IPS-18a (cell line): ENCODE measurements at regions not wholly inside any gene's neighbourhood (a gene's known extent, or its start where the extent isn't known, plus 50 kb on each side); places are given as distances from the start of the nearest gene placed in this dataset.

ENCODE experiments used
- H3K27ac ChIP-seq: one replicate; pipeline ENCODE4 v1.5.1; 2013; ENCODE audit warnings: low read length
- H3K27me3 ChIP-seq: one replicate; pipeline ENCODE4 v1.6.1; 2013; ENCODE audit warnings: mild to moderate bottlenecking, low read length; ENCODE audit not compliant: control insufficient read depth, insufficient read depth
- H3K36me3 ChIP-seq: one replicate; pipeline ENCODE4 v1.6.1; 2013; ENCODE audit warnings: low read depth, low read length; ENCODE audit not compliant: control insufficient read depth
- H3K4me1 ChIP-seq: one replicate; pipeline ENCODE4 v1.6.1; 2013; ENCODE audit warnings: low read depth, low read length; ENCODE audit not compliant: control insufficient read depth
- H3K4me3 ChIP-seq: one replicate; pipeline ENCODE4 v1.5.1; 2013; ENCODE audit warnings: low read length
- H3K9ac ChIP-seq: one replicate; pipeline ENCODE4 v1.6.1; 2013; ENCODE audit warnings: mild to moderate bottlenecking, low read length, moderate library complexity
- H3K9me3 ChIP-seq: one replicate; pipeline ENCODE4 v1.6.1; 2013; ENCODE audit warnings: low read depth, low read length; ENCODE audit not compliant: control insufficient read depth

- Histone ChIP-seq H3K4me1 (peaks cover 3% of the 10 kb centered on the region), H3K4me3 (no peak overlapping the region), H3K27ac (no peak overlapping the region), H3K36me3 (no peaks in the 10 kb centered on the region), H3K9me3 (no peaks in the 10 kb centered on the region), H3K9ac (no peak overlapping the region), H3K27me3 (no peaks in the 10 kb centered on the region)
These were observed 280.5 kb downstream of the VRK1 start for GRCh38 chr14:97077687-97078086.

DNA sequence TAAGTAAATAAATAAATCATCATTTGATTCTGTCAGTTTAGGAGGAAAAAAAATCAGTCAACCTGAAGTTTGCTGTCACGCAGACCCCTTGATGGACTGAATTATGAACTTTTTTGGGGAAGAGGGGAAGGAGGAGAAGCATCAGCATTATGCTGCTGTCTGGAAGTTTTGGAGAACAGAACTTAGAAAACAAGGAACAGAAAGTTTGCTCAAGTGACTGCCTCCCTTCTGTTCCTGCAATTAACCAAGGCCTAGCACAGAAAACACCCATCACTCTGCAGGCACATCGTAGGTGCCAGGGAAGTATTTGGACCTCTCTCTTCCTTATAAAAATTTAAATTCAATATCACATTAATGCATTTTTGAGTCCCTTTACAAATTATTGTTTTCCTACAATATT, 283.8 kb downstream of the VRK1 start:
- Histone ChIP-seq H3K9ac (no peak overlapping the region), H3K9me3 (no peaks in the 10 kb centered on the region), H3K4me3 (no peak overlapping the region), H3K27me3 (no peaks in the 10 kb centered on the region), H3K4me1 (peaks cover 3% of the 10 kb centered on the region), H3K27ac (no peak overlapping the region), H3K36me3 (no peaks in the 10 kb centered on the region)

DNA sequence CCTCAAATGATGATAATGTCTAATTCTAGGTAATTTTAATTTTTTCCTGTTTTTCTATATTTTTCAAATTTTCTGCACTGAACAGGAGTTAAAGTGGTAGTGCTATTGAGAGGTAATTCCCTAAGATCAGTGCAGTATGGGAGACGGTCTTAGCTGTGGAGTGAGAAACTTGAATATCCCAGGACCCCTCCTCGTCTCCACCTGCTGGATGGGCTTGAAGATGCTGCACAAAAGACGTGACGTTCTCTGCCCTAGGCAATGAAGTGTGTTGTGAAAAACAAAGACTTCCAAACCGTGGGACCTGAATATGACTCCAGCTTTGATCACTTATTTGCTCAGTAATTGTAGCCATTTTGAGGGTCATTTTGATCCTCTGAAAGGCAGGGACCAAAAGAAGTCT, 298.1 kb downstream of the VRK1 start:
- H3K4me1 ChIP-seq = peaks cover 5% of the 10 kb centered on the region
- no peaks in the 10 kb centered on the region for H3K36me3 ChIP-seq
- no peak overlapping the region for H3K27ac ChIP-seq
- H3K9me3 ChIP-seq = no peaks in the 10 kb centered on the region
- H3K9ac ChIP-seq = no peak overlapping the region
- no peak overlapping the region for H3K4me3 ChIP-seq
- H3K27me3 ChIP-seq = no peaks in the 10 kb centered on the region

DNA sequence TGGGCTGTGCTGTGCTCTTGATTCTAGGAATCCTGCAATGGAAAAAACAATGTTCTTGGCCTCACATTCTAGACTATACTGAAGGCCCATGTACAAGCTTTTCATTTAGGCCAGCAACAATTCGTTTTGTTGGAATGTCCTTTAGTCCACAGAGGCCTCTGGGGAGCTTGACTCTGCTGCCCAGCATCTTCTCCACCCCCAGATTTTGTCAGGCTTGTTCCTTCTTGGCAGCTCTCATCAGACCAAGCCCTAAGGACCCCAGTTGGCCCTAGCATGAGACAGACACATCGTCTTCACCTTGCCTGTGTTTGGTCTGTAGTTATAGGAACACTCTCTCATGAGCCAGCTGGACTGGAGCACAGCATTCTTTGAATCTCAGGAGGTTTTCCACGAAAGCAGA, 300.1 kb downstream of the VRK1 start:
- Histone ChIP-seq H3K4me3 (no peak overlapping the region), H3K27ac (no peak overlapping the region), H3K27me3 (no peaks in the 10 kb centered on the region), H3K9me3 (no peaks in the 10 kb centered on the region), H3K36me3 (no peaks in the 10 kb centered on the region), H3K4me1 (peaks cover 7% of the 10 kb centered on the region), H3K9ac (no peak overlapping the region)

DNA sequence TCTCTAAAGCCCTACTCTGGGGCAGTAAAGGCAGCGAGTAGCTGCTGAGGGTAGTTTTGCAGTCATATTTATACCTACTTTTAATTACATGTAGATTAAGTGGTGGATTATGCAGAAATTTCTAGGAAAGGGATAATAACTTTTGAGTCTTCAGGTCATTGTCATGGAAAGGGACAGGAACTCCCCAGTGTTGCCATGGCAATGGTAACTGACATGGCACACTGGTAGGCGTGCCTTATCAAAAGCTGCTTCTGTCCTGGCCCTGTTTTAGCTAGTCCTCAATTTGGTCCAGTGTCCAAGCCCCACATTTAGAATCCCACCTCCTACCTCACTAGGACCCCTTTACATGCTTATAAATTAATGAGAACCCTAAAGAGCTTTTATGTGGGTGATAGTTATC, 303.1 kb downstream of the VRK1 start:
- no peak overlapping the region for H3K9ac ChIP-seq
- H3K27ac ChIP-seq = no peak overlapping the region
- H3K4me1 ChIP-seq = peaks cover 7% of the 10 kb centered on the region
- H3K27me3 ChIP-seq = no peaks in the 10 kb centered on the region
- no peak overlapping the region for H3K4me3 ChIP-seq
- H3K9me3 ChIP-seq = no peaks in the 10 kb centered on the region
- H3K36me3 ChIP-seq = no peaks in the 10 kb centered on the region

DNA sequence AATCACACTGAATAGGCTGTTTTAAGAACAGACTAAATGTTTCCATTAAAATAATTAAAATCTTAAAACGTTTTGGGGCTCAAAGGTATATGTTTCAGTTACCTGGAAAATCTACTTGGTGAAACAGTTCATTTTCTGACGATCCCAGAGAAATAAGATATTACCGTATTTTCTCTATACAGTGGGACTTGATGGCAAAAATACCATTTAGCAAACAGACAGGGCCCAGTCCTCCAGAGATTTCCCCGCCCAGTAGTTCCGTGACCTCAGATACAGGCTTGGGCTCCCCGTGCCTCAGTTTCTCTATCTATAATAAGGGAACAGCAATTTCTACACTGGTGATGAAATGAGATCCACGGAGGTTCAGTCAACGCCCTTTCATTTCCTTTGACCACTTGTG, 304.4 kb downstream of the VRK1 start:
- no peaks in the 10 kb centered on the region for H3K27me3 ChIP-seq
- peaks cover 7% of the 10 kb centered on the region for H3K4me1 ChIP-seq
- H3K27ac ChIP-seq = no peak overlapping the region
- no peaks in the 10 kb centered on the region for H3K9me3 ChIP-seq
- no peaks in the 10 kb centered on the region for H3K36me3 ChIP-seq
- no peak overlapping the region for H3K4me3 ChIP-seq
- H3K9ac ChIP-seq = no peak overlapping the region

- Histone ChIP-seq H3K27ac (no peak overlapping the region), H3K9me3 (no peaks in the 10 kb centered on the region), H3K27me3 (no peaks in the 10 kb centered on the region), H3K36me3 (no peaks in the 10 kb centered on the region), H3K4me3 (no peak overlapping the region), H3K9ac (no peak overlapping the region), H3K4me1 (peaks cover 7% of the 10 kb centered on the region)
These were observed 306.8 kb downstream of the VRK1 start for GRCh38 chr14:97104029-97104428.

- Histone ChIP-seq H3K4me1 (no peaks in the 10 kb centered on the region), H3K9ac (no peak overlapping the region), H3K27me3 (no peaks in the 10 kb centered on the region), H3K9me3 (no peaks in the 10 kb centered on the region), H3K4me3 (no peak overlapping the region), H3K27ac (no peak overlapping the region), H3K36me3 (no peaks in the 10 kb centered on the region)
These were observed 309.0 kb downstream of the VRK1 start for GRCh38 chr14:97106166-97106565.

DNA sequence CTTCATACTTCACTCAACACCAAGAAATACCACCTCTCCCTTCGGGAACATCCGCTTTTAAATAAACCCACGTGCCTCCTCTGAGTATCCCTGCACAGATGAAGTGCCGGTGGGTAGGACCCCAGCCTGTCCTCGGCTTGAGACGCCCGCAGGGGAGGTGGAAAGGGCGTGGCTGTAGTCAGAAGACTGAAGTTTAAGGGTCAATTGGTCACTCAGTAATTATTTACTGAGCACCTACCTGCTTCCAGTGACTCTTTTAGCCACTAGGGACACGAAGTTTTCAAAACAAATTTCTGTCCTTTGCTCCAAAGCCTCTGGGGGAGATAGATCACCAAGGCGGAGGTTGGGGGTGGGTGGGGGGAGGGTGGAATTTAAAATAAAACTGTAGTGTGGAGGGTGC, 309.4 kb downstream of the VRK1 start:
- no peak overlapping the region for H3K4me3 ChIP-seq
- H3K9ac ChIP-seq = no peak overlapping the region
- no peaks in the 10 kb centered on the region for H3K27me3 ChIP-seq
- no peaks in the 10 kb centered on the region for H3K36me3 ChIP-seq
- no peaks in the 10 kb centered on the region for H3K9me3 ChIP-seq
- no peak overlapping the region for H3K27ac ChIP-seq
- H3K4me1 ChIP-seq = no peaks in the 10 kb centered on the region

- Histone ChIP-seq H3K9ac (no peak overlapping the region), H3K4me1 (no peaks in the 10 kb centered on the region), H3K27ac (no peak overlapping the region), H3K4me3 (no peak overlapping the region), H3K27me3 (no peaks in the 10 kb centered on the region), H3K36me3 (no peaks in the 10 kb centered on the region), H3K9me3 (no peaks in the 10 kb centered on the region)
These were observed 309.9 kb downstream of the VRK1 start for GRCh38 chr14:97107080-97107479.

DNA sequence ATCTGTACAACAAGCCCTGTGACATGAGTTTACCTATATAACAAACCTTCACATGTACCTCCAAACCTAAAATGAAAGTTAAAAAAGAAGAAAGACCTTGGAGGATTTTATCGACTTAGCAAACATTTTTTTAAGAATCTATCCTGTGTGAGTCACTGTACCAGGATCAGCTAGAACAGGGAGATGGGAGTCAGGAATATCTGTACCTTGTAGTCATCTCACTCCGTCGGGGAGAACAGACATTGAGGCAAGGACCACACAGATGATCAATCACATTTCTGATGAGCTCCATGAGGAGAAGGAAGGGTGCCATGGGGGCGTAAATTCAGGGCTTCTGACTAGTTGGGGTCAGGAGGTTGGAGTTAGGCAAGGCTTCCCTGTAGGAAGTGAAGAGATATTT, 310.6 kb downstream of the VRK1 start:
- H3K9ac ChIP-seq = no peak overlapping the region
- no peaks in the 10 kb centered on the region for H3K27me3 ChIP-seq
- no peak overlapping the region for H3K27ac ChIP-seq
- no peaks in the 10 kb centered on the region for H3K9me3 ChIP-seq
- H3K36me3 ChIP-seq = no peaks in the 10 kb centered on the region
- no peak overlapping the region for H3K4me3 ChIP-seq
- no peaks in the 10 kb centered on the region for H3K4me1 ChIP-seq

- Histone ChIP-seq H3K36me3 (no peaks in the 10 kb centered on the region), H3K4me3 (no peak overlapping the region), H3K9ac (no peak overlapping the region), H3K27ac (no peak overlapping the region), H3K4me1 (no peaks in the 10 kb centered on the region), H3K9me3 (no peaks in the 10 kb centered on the region), H3K27me3 (no peaks in the 10 kb centered on the region)
These were observed 312.1 kb downstream of the VRK1 start for GRCh38 chr14:97109234-97109633.
